GM12891 (cell line): ENCODE measurements at regions not wholly inside any gene's neighbourhood (a gene's known extent, or its start where the extent isn't known, plus 50 kb on each side); places are given as distances from the start of the nearest gene placed in this dataset.

Experiments used
- POLR2A ChIP-seq: IDR thresholded peaks from 2 replicates; pipeline ENCODE4 v1.6.1; 2011; ENCODE audit warnings: low read depth, low read length, control low read depth
- POLR2AphosphoS5 ChIP-seq: IDR thresholded peaks from 2 replicates; pipeline ENCODE4 v1.6.1; 2011; ENCODE audit warnings: low read depth, low read length, control low read depth
- POU2F2 ChIP-seq: IDR thresholded peaks from 2 replicates; pipeline ENCODE4 v1.6.1; 2011; ENCODE audit warnings: low read depth, mild to moderate bottlenecking, control low read depth, low read length, moderate library complexity

GRCh38 chr2:36002941-36003340, 352.6 kb upstream of the CRIM1 start:
- TF ChIP-seq POU2F2 (no peak), POLR2A (no peak), POLR2AphosphoS5 (no peak)
